Panc1 (cell line): ENCODE measurements at regions not wholly inside any gene's neighbourhood (a gene's known extent, or its start where the extent isn't known, plus 50 kb on each side); places are given as distances from the start of the nearest gene placed in this dataset.

Experiments
- ATAC-seq: fragments of 200-7000 bp; cut with Tn5 transposase; 2 replicates; pipeline ENCODE4 v1.9.1; 2020; ENCODE audit warnings: mild to moderate bottlenecking, moderate library complexity
- BruUV-seq: library from RNA; stranded (reverse); fragments of 400-500 nt; replicated peaks from 2 replicates; lab custom pipeline; 2021; lab: Mats Ljungman, UMichigan
- CTCF ChIA-PET: fragments of 300-600 bp; sonication (Branson Sonifier 250); formaldehyde crosslinking; loops from one replicate; lab custom pipeline; 2022; ENCODE audit warnings: antibody characterized with exemption; lab: Charles Lee
- POLR2A ChIA-PET: fragments of 300-600 bp; sonication (Branson Sonifier 250); formaldehyde crosslinking; loops from one replicate; lab custom pipeline; 2022; ENCODE audit warnings: antibody characterized with exemption; lab: Charles Lee
- DNase-seq: peaks from one replicate; pipeline ENCODE4 v3.0.0-alpha.2; 2010; ENCODE audit warnings: low read depth, low spot score
- H3K27ac ChIP-seq: 2 replicates; pipeline ENCODE4 v1.5.1; 2011; ENCODE audit warnings: mild to moderate bottlenecking, low read length, inconsistent platforms
- H3K27me3 ChIP-seq: fragments of 200-500 bp; sonication (Bioruptor generic); 2 replicates; pipeline ENCODE4 v1.6.0; 2014; ENCODE audit warnings: low read length, inconsistent platforms; ENCODE audit not compliant: control insufficient read depth, insufficient read depth
- H3K36me3 ChIP-seq: fragments of 200-500 bp; sonication (Bioruptor generic); 2 replicates; pipeline ENCODE4 v1.5.1; 2014; ENCODE audit warnings: inconsistent platforms, mild to moderate bottlenecking, low read length, moderate library complexity; ENCODE audit not compliant: control insufficient read depth, insufficient read depth
- H3K4me1 ChIP-seq: 2 replicates; pipeline ENCODE4 v1.5.1; 2011; ENCODE audit warnings: inconsistent platforms, mild to moderate bottlenecking, low read length, moderate library complexity; ENCODE audit not compliant: control insufficient read depth, insufficient read depth
- H3K4me3 ChIP-seq, 2 experiments: 2 replicates each; pipeline ENCODE4 v1.5.1; 2011 to 2012; ENCODE audit warnings: low read depth in 2 of 2, low read length in 2 of 2, mild to moderate bottlenecking in 2 of 2, inconsistent platforms in 1 of 2, moderate library complexity in 1 of 2
- H3K9me3 ChIP-seq: fragments of 200-500 bp; sonication (Bioruptor generic); 2 replicates; pipeline ENCODE4 v1.5.1; 2014; ENCODE audit warnings: low read depth, mild to moderate bottlenecking, inconsistent platforms, low read length, moderate library complexity; ENCODE audit not compliant: control insufficient read depth, insufficient read depth
- POLR2AphosphoS5 ChIP-seq: IDR thresholded peaks from 2 replicates; pipeline ENCODE4 v1.6.1; 2012; ENCODE audit warnings: mild to moderate bottlenecking, low read depth, low read length, moderate library complexity
- SIN3A ChIP-seq: IDR thresholded peaks from 2 replicates; pipeline ENCODE4 v1.6.1; 2012; ENCODE audit warnings: low read depth, mild to moderate bottlenecking, low read length, moderate library complexity, borderline replicate concordance; ENCODE audit not compliant: insufficient read depth
- TCF7L2 ChIP-seq: IDR thresholded peaks from 2 replicates; pipeline ENCODE4 v1.6.1; 2011; ENCODE audit warnings: mild to moderate bottlenecking, low read depth, low read length, inconsistent platforms
- in situ Hi-C: cut with HindIII; loops from 2 replicates; pipeline ENCODE4 v1.10.0; 2016; ENCODE audit warnings: low sequenced_read_pairs, low pct_unique_long_range_greater_than_20kb
- intact Hi-C: fragments of 100-400 bp; cut with micrococcal nuclease; formaldehyde crosslinking; loops from one replicate; pipeline ENCODE4 v1.10.0; 2022; ENCODE audit not compliant: unreplicated experiment
- TF ChIP-seq, protein P1 (sequence below): fragments of 450-650 bp; IDR thresholded peaks from 2 replicates; pipeline ENCODE4 v1.5.1; 2017; ENCODE audit warnings: mild to moderate bottlenecking
- TF ChIP-seq, protein P2 (sequence below), 2 experiments: IDR thresholded peaks; 2 replicates each; pipeline ENCODE4 v1.6.1; 2011 to 2012; ENCODE audit warnings: low read depth in 2 of 2, control low read depth in 1 of 2, low read length in 1 of 2, mild to moderate bottlenecking in 1 of 2, moderate library complexity in 1 of 2; ENCODE audit not compliant: insufficient read depth in 1 of 2

DNA sequence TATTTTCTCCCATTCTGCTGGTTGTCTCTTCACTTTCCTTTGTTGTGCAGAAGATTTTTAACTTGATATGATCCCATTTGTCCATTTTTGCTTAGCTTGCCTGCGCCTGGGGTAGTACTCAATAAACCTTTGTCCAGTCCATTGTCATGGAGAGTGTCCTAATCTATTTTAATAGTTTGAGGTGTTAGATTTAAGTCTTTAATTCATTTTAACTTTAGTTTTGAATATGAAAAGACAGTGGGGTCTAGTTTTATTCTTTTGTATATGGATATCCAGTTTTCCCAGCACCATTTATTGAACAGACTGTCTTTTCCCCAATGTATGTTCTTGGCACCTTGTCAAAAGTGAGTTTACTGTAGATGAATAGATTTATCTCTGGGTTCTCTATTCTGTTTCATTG is 76.0 kb upstream of the ITM2A start:
- ATAC-seq (no peak), DNase-seq (no peak)
- intact Hi-C loops (no loop called here), in situ Hi-C loops (no loop called here)
- H3K4me3 ChIP-seq = no peak overlapping the region
- TF ChIP-seq TCF7L2 (no peak), SIN3A (no peak), POLR2AphosphoS5 (no peak)
- TF ChIP-seq, protein P1, sequence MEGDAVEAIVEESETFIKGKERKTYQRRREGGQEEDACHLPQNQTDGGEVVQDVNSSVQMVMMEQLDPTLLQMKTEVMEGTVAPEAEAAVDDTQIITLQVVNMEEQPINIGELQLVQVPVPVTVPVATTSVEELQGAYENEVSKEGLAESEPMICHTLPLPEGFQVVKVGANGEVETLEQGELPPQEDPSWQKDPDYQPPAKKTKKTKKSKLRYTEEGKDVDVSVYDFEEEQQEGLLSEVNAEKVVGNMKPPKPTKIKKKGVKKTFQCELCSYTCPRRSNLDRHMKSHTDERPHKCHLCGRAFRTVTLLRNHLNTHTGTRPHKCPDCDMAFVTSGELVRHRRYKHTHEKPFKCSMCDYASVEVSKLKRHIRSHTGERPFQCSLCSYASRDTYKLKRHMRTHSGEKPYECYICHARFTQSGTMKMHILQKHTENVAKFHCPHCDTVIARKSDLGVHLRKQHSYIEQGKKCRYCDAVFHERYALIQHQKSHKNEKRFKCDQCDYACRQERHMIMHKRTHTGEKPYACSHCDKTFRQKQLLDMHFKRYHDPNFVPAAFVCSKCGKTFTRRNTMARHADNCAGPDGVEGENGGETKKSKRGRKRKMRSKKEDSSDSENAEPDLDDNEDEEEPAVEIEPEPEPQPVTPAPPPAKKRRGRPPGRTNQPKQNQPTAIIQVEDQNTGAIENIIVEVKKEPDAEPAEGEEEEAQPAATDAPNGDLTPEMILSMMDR = no peak
- TF ChIP-seq, protein P2, sequence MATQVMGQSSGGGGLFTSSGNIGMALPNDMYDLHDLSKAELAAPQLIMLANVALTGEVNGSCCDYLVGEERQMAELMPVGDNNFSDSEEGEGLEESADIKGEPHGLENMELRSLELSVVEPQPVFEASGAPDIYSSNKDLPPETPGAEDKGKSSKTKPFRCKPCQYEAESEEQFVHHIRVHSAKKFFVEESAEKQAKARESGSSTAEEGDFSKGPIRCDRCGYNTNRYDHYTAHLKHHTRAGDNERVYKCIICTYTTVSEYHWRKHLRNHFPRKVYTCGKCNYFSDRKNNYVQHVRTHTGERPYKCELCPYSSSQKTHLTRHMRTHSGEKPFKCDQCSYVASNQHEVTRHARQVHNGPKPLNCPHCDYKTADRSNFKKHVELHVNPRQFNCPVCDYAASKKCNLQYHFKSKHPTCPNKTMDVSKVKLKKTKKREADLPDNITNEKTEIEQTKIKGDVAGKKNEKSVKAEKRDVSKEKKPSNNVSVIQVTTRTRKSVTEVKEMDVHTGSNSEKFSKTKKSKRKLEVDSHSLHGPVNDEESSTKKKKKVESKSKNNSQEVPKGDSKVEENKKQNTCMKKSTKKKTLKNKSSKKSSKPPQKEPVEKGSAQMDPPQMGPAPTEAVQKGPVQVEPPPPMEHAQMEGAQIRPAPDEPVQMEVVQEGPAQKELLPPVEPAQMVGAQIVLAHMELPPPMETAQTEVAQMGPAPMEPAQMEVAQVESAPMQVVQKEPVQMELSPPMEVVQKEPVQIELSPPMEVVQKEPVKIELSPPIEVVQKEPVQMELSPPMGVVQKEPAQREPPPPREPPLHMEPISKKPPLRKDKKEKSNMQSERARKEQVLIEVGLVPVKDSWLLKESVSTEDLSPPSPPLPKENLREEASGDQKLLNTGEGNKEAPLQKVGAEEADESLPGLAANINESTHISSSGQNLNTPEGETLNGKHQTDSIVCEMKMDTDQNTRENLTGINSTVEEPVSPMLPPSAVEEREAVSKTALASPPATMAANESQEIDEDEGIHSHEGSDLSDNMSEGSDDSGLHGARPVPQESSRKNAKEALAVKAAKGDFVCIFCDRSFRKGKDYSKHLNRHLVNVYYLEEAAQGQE (IDR thresholded peaks at IDR 0.05; ENCODE audit: insufficient read depth in 1 of 2, low read depth in 2 of 2, low read length in 1 of 2) = no peak
- POLR2A ChIA-PET = no interaction called here
- no peaks in the 10 kb centered on the region for H3K36me3 ChIP-seq
- no peak overlapping the region for H3K27ac ChIP-seq
- BruUV-seq = no TSS peak
- no peaks in the 10 kb centered on the region for H3K4me1 ChIP-seq
- H3K9me3 ChIP-seq = no peaks in the 10 kb centered on the region
- no peaks in the 10 kb centered on the region for H3K27me3 ChIP-seq
- CTCF ChIA-PET = no interaction called here

DNA sequence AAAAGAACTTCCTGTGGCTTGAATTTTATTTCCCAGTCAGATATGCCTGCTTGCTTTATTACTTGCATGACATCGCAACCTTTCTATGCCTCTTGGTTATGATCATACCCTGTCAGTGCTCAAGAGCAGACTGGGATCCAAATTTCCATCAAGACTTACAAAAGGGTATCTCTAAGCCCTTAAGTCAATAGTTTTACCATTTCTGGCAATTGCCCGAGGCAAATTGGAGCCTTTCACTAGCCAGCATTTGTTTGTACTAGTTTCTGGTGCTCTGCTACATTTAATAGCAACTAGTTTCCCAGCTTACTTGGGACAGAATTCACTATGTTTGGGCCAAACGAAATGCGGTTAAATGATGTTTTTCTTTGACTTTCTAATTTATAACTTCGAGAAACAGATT is 73.2 kb upstream of the ITM2A start:
- H3K9me3 ChIP-seq = no peaks in the 10 kb centered on the region
- H3K36me3 ChIP-seq = no peaks in the 10 kb centered on the region
- H3K4me3 ChIP-seq = no peak overlapping the region
- no peaks in the 10 kb centered on the region for H3K4me1 ChIP-seq
- in situ Hi-C loops = no loop called here
- TF ChIP-seq TCF7L2 (no peak), SIN3A (no peak), POLR2AphosphoS5 (no peak)
- TF ChIP-seq, protein P2 (IDR thresholded peaks at IDR 0.05; ENCODE audit: insufficient read depth in 1 of 2, low read depth in 2 of 2, low read length in 1 of 2) = no peak
- TF ChIP-seq, protein P1 = no peak
- intact Hi-C loops = no loop called here
- CTCF ChIA-PET = no interaction called here
- POLR2A ChIA-PET = no interaction called here
- no peak overlapping the region for H3K27ac ChIP-seq
- DNase-seq (no peak), ATAC-seq (no peak)
- no peaks in the 10 kb centered on the region for H3K27me3 ChIP-seq
- no TSS peak for BruUV-seq
